ENCODE measurements at regions not wholly inside any gene's neighbourhood (a gene's known extent, or its start where the extent isn't known, plus 50 kb on each side); places are given as distances from the start of the nearest gene placed in this dataset.

GRCh38 chr13:72109863-72110262 is 242.9 kb upstream of the DACH1 start:
- no peak for DNase-seq (ENCODE audit: low spot score)

GRCh38 chr13:72104656-72105180 is 237.7 kb upstream of the DACH1 start:
- no peak for DNase-seq (ENCODE audit: low spot score)

DNA sequence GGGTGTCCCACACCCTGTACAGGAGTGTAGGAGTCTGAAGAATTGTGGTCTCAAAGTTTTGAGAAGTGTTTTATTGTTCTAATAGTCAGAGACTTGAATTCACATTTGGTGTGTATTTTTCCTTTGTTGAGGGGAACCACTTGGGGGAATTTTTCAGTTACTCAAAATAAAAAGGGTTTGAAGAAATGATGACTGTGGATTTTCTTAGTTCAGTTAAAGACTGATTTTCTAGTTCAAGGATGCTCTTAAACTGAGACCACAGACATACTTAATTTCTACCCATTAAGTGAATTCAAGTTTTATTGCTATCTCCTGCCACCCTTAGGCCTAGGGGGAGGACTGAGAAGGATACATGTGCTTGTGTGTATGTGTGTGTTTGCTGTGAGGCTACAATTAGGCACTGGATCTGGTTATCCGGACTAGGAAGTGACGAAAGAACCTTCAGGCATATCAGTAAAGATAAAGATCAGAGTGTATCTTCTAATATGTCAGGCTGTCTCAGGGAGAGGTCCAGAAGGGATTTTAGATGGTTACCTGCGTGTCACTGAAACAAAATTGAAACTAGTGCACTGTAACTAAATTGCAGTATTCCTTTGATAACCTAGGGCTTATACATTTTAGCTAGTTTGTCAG is 234.9 kb upstream of the DACH1 start:
- no peak for DNase-seq (ENCODE audit: low spot score)

DNA sequence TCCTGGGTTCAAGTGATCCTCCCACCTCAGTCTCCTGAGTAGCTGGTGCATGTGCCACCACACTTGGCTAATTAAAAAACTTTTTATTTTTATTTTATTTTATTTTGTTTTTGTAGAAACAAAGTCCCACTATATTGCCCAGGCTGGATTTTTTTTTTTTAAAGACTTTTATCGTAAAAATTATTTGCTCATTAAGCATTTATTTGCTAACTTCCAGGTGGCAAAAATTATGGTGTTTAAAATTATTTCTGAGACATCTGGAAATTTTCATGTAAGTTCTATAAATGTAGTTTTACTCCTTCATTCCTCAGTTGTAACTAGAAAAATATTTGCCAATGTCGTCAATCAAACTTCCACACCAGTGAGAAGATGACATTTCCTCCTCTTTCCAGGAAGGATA is 233.3 kb upstream of the DACH1 start:
- DNase-seq (ENCODE audit: low spot score), result no peak

DNA sequence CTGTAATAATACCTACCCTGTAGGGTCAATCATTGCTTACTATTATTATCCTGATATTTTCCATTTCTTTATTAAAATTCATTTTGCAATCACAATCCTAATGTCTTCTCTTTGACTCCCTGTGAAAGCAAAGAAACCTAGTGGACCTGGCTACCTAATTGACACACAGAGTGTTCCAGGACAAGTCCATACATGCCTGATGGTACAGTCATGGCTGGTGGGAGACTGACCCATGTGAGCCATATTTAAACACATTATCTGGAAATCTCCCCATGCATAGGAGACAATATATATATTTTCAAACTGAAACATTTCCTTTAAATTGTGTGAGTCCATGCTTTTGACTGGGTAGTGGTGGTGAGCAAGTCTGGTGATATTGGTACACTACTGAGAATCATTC is 230.6 kb upstream of the DACH1 start:
- DNase-seq (ENCODE audit: low spot score), result no peak

GRCh38 chr13:72093262-72093661 is 226.3 kb upstream of the DACH1 start:
- no peak for DNase-seq (ENCODE audit: low spot score)

- DNase-seq (ENCODE audit: low spot score), result no peak
Measured at GRCh38 chr13:72074663-72075062, 207.7 kb upstream of the DACH1 start.

DNA sequence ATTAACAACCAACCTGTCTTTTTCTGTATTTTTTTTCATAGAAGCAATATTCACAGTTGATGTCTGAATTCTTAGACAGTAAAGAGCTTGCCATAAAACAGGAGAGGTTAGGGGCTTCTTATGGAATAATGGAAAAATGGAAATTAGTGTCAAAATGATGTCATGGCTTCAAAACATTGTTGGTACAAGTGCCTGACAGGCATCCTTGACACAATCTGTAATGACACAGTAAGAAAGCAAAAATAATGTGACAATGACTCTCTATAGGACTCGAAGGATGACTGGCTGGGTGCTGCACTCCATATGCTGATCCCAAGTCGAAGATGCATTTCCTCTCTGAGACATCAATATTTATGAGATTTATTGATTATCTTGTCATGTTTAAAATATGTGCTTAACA is 205.3 kb upstream of the DACH1 start:
- DNase-seq (ENCODE audit: low spot score), result no peak

- DNase-seq (ENCODE audit: low spot score), result no peak
Measured at GRCh38 chr13:72071713-72072112, 204.7 kb upstream of the DACH1 start.

DNA sequence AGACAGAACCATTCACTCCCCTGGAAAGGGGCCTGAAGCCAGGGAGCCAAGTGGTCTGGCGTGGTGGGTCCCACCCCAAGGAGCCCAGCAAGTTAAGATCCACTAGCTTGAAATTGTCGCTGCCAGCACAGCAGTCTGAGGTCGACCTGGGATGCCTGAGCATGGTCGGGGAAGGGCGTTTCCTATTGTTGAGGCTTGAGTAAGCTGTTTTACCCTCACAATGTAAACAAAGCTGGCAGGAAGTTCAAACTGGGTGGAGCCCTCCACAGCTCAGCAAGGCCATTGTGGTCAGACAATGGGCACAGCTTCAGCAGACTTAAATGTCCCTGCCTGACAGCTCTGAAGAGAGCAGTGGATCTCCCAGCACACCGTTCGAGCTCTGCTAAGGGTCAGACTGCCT is 195.6 kb upstream of the DACH1 start:
- DNase-seq (ENCODE audit: low spot score), result no peak

- DNase-seq (ENCODE audit: low spot score), result no peak
Measured at GRCh38 chr13:72061613-72062012, 194.6 kb upstream of the DACH1 start.

DNA sequence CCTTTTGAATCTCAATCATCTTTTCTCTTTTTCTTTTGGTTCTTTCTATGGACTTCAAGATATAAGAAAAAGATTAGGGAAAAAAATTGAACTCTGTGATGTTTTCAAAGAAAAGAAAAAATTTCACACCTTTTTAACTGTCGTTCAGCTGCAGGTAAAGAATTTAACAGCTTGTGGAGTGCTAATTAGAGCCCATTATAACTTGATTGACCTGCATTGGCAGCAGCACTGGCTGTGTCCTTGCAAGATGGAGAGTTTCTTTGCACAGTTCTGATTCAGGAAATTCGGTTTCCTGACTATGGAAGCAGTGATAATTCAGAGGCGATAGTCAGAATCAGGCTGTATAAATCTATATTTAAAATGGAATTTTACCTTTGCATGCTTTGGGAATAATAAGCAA is 183.2 kb upstream of the DACH1 start:
- DNase-seq (ENCODE audit: low spot score), result no peak

DNA sequence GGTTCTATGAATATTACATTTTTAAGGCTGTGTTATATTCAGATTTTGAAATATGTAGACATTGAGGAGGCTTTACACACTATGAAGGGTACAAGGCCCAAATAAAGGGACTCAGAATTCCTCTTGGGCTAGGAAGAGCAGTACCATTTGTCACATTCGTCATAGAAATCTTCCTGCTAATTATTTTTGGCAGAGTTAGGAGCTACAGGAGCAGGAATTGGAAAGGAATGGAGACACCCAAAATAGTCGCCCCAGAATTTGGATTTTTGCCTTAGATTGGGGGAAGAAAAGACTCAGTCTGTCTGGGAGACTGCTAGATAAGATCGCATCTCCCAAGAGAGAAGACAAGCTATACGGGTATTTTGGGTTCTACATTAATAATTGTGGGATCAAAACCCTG is 176.4 kb upstream of the DACH1 start:
- no peak for DNase-seq (ENCODE audit: low spot score)

- DNase-seq (ENCODE audit: low spot score), result no peak
Measured at GRCh38 chr13:72041165-72041564, 174.2 kb upstream of the DACH1 start.

- no peak for DNase-seq (ENCODE audit: low spot score)
Measured at GRCh38 chr13:72039126-72039525, 172.1 kb upstream of the DACH1 start.

DNA sequence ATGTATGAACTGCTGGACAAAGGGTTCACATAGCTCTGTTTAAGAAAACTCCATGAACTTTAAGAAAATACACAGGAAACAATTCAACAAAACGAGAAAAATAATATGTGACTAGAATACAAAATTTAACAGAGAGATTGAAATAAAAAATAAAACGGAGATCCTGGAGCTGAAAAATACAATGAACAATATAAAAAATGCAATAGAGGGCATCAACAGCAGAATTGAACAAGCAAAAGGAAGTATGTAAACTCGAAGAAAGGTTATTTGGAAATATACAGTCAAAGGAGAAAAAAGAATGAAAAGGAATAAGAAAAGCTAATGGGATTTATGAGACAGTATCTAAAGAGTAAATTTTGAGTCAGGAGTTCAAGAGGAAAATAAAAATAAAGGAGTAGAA is 163.0 kb upstream of the DACH1 start:
- DNase-seq (ENCODE audit: low spot score), result no peak

DNA sequence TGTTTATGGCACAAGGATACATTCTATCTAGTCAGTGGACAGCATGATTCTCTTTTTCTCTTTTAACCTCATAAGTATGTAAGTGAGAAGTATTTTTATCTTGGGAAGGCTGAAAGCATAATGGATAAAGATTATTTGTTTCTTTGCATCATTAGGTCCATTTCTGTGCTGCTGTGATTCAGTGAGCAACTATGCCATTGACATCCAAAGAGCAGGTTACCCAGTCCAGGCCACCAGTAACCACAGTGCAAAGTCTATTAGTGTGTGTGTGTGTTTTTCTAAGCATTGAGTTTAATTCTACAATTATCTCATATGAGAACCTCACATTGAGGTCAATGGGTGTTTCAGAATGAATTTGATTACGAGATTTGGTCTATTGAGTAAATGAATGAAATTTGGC is 158.8 kb upstream of the DACH1 start:
- DNase-seq (ENCODE audit: low spot score), result no peak

GRCh38 chr13:72023895-72024294 is 156.9 kb upstream of the DACH1 start:
- no peak for DNase-seq (ENCODE audit: low spot score)

DNA sequence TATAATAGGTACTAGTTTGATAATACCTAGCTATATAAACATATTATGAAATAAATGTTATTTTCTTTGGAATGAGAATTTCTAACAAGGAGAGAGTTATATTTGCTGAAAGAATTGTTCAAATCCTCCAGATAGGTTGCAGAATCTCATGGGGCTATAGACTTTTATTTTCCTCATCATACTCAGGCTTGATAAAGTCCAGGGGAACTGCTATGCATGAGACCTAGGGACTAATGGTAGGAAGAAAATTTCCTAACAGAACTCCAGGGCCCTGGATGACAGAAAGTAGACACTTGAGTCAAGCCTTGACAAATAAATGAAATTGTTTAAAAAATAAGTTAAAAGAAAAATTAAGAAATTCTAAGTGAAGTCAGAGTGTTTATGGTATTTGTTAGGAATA is 138.5 kb upstream of the DACH1 start:
- DNase-seq (ENCODE audit: low spot score), result no peak

DNA sequence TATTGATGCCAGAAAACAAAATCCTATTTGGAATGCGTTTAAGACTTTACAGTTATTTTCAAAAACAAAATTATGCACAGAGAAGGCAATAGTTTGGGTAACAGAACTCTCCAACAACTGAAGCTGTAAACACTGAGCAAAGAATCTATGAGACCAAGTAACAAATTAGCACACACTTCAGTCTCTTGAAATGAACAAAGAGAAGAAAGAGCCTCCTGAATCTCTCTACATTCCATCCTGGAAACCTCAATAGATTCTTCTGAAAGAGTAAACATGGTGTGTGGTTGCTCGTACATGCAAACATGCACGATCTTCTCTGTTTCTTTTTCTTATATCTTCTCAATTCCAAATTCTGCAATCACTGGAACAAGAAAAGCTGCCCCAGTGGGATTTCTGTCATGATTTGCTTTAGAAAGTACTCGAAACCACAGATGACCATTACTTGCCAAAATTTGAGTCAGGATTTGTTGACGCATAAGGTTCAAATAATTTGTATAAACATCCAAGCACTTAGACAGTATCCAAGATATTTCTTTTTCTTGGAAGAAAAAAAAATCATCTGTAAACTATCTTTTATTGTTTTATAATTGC is 137.9 kb upstream of the DACH1 start:
- no peak for DNase-seq (ENCODE audit: low spot score)

DNA sequence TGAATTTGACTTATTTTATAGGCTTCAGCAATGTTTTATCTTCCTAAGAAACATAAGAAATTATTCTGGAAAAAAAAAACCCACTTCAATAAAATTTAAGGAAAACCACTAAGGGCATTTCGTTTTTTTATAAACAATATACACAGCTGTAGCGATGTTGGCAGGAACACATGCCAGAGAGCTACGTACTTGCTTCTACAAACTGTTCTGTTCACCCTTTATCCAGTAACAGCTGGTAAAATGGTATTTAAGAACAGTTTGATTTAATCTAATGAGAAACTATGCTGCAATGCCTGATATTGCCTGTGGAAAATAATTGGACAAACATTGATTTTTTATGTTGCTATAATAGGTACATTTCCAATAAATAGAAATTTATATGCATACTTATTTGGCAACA is 137.2 kb upstream of the DACH1 start:
- DNase-seq (ENCODE audit: low spot score), result no peak

GRCh38 chr13:71998223-71998622 is 131.2 kb upstream of the DACH1 start:
- no peak for DNase-seq (ENCODE audit: low spot score)

DNA sequence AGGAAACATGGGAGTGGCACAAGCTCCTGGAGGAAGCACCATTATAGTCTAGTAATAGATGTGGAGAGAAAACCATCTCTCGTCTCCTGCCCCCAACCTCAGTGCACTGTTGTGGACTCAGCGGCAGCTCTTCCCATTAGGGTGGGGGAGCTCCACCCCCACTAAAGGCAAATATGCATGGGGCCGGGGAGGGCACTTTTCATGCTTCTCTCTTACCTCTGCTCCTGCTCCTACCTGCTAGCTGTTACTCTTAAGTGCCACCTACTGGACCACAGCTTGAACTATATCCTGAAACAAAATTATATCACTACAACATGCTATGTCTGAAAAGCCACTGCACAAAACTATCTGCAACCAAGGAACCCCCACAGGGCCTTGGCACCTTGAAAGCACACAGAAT is 112.6 kb upstream of the DACH1 start:
- no peak for DNase-seq (ENCODE audit: low spot score)

DNA sequence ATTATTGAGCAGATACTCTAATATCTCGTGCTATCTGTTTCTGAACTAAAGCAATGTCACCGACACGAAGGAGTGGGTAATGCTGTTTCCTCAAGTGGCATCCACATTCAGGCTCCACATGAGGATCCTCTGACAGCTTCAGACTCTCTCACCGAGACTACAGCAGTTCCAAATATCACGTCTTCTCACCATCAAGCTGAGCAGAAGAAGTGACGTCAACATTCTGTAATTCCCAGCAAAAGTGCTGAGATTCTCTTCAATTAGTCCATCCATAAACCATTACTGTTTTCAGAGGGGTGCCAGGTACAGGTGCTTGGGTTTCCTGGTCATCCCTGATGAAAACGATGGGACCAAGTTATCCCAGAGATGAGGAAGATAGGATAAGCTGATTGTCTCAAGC is 110.0 kb upstream of the DACH1 start:
- no peak for DNase-seq (ENCODE audit: low spot score)
